HG02678 (cell line): ENCODE measurements at regions not wholly inside any gene's neighbourhood (a gene's known extent, or its start where the extent isn't known, plus 50 kb on each side); places are given as distances from the start of the nearest gene placed in this dataset.
"Not testable (repeated sequence)": the region's sequence is repeated elsewhere in the genome, so short reads cannot be mapped to it uniquely, and the experiment has no call there.

Experiments
- ATAC-seq: cut with Tn5 transposase; IDR thresholded peaks from one replicate; pipeline ENCODE4 v1.9.1; 2021; ENCODE audit warnings: mild to moderate bottlenecking, moderate library complexity; ENCODE audit not compliant: unreplicated experiment

DNA sequence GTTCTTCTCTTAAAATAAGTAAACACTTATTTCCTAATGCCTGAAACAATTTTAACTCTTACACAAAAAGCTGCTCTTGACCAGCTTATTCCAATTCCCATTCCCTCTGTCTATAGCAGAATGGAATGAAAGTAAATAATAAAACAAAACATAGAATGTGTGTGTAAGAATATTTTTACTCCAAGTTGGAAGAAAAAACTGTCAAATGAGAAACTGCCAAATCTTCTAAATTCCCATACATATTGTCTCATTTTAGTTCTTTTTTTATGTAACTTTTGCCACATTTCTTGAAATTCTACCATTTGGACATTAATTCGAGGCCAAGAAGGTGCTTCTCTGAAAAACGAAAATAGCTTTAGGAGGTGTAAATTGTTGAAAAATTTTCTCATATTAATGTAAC lies 477.1 kb downstream of the FAT4 start:
- no peak for ATAC-seq

DNA sequence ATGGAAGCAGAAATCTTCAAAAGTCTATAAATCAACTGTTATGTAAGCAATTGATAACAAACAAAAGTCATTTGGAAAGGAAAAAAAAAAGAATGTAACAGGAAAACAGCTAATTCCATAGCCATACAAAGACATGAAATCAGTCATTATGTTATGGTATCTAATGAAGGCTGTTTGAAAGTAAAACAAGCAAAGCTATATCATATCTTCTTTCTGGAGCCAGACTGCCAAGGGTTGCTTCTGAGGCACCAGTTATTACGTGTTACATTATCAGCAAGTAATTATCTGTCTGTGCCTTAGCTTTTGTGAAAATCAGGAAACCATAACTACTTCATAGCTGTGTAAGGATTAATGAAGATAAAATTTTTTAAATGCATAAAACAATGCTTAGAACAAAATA lies 480.2 kb downstream of the FAT4 start:
- no peak for ATAC-seq

DNA sequence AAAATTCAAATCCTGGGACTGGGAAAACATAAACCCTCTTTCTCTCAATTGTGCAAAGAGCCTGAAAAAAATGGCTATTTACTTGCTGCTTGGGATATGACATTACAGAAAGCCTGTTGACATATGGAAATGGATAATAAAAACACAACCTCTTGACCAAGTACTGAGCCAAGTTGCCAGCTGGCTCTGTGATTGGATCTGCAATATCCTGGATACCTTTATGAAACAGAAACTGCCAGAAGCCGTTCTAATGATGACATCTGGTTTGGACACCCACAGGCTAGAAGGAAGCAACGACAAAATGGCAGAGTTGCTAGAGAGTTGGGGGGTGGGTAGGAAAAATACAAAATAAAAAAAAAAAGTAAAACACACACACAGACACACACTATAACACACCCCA lies 481.4 kb downstream of the FAT4 start:
- no peak for ATAC-seq

DNA sequence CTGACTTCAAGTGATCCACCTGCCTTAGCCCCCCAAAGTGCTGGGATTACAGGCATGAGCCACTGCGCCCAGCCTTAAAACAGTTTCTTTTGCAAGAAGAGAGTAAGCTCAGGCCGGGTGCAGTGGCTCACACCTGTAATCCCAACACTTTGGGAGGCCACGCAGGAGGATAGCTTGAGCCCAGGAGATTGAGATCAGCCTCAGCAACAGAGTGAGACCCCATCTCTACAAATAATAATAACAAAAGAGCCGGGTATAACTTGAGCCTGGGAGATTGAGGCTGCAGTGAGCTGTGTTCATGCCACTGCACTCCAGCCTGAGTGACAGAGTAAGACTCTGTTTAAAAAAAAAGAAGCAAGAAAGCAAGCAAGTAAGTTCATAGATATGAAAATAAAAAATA lies 482.9 kb downstream of the FAT4 start:
- ATAC-seq = not testable (repeated sequence)

DNA sequence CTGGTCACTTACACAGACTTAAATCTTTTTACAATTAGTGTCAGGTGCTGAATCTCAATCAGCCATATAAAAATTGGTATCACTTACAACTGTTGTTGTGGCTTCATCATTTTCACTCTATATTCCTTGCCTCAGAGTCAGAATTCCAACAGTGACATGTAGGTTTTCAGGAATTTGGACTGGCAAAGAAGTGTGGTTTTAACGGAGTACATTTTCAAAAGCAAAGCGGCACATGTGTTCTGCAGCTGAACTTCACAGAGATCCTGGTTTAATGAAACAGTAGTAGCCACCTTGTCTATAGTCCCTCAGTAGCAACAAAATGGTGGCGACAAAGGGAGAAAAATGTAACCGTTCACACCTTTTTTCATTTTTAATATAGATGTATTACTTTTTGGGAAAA lies 486.6 kb downstream of the FAT4 start:
- no peak for ATAC-seq

DNA sequence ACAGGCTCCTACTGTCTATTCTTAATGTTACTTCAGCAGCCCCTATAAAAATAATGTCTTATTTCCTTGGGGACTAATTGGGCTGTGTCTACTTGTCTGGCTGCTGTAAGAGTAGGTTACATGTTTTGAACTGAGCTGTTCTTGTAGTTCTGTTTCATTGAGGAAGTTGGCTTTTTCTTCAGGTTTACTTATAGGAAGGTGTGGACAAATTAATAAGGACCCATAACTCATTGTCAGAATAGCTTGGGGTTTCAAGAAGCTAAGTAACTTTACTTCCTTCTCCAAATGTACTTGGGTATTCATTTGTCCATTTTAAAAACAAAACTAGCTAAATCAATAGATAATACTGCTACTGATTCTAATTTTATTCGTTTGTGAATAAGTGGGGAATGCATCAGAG lies 487.2 kb downstream of the FAT4 start:
- no peak for ATAC-seq

DNA sequence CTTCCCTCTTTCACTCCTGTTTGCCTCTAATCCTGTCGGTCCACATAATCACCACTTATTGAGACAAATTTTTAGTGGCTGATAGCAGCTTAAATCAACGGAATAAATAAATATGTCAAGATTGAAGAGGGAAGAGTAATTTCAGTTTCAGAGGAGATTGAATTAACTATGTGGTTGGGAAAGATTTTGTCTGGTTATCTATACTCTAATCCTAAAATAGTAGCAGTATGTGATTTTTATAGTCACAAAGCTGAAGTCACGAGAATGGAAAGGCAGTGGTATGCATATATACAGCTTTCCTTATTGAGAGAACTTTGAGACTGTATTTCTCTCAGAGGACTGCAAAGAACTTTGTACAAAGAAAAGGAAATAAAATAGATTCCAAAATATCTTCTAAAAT lies 493.3 kb downstream of the FAT4 start:
- ATAC-seq = no peak

DNA sequence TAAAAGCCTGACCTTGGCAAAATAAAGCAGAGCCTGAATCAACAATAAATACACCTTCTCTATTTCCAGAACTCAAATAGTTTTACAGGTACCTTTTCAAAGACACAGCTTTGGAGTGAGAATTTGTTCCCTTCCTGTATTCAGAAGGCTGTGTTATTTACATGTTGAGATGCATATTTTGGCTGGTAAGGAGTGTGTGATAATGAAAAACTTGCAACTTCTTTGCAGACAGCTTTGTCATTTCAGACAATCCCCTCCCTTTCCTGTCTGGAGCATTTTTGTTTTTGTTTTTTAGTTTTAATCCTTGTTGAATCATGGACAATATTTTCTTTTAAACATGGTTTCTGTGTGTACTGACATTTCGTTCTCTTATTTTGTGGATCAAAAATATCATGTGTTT lies 493.8 kb downstream of the FAT4 start:
- ATAC-seq = no peak

DNA sequence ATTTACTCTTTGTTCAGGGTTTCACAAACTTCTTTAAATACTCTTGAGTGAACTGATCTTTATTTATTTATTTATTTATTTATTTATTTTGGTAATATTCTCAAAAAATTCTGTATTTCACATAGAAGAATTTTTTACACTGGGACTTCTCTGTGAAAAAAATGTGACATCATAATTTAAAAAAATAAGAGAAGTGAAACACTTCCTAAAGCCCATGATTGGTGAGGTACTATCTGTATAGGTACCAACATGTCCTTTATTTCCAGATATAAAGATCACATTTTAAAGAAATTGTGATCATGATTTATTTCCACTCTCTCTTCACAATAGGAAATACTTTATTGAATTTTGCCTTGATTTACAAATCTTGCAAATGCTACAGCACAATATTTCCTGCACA lies 497.1 kb downstream of the FAT4 start:
- ATAC-seq = no peak

DNA sequence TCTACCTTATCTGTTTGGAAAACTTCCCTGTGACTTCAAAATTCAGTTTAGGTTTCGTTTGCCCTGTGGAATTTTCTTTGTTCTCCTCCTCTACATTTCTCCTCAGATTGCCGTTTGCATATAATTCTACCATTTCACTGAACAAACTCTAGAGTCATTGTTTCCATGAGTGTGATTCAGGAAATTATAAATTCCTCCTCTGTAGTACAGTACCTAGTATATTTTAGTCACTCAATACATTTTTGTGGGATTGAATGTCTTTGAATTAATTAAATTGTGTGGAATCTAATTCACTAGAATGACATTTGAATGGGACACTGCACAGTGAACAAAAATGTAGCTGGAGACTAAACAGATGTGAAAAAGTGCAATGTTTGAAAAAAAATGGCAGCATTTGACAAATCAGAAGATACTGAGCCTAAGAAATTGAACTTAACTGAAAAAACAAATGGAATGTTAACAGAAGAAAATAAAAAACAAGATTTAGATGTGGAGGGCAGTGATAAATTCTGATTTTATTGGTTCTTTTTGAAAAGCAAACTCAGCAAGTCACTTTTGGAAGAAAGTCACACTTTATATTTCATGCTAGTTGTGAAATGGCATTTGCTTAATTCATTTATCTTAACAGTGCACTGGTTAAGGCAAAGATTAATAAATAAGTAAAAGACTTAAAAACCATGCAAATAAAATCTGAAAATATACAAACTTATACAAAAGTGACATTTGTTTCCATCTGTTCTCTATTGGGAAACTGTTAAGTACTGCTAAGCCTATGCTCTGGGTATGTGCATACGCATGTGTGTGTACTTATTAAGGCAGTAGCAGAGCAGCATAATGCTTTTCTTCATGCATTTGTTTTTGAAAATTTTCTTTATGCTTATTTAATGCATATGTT lies 512.3 kb downstream of the FAT4 start:
- ATAC-seq = no peak

DNA sequence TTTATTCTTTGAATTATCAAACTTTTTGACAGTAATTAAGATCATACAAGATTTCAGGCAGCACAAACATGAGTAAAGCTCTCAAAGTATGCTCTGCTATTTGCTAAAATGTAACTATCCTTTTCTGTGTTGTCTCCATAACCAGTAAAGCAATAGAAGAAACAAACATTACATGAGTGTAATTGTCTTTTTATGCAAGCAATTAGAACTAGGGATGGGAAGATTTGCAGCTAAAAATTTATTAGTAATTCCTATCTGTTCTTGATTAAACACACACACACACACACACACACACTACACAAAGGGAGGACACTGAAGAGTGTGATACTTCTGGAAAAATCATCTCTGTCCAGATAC lies 512.9 kb downstream of the FAT4 start:
- ATAC-seq = no peak

DNA sequence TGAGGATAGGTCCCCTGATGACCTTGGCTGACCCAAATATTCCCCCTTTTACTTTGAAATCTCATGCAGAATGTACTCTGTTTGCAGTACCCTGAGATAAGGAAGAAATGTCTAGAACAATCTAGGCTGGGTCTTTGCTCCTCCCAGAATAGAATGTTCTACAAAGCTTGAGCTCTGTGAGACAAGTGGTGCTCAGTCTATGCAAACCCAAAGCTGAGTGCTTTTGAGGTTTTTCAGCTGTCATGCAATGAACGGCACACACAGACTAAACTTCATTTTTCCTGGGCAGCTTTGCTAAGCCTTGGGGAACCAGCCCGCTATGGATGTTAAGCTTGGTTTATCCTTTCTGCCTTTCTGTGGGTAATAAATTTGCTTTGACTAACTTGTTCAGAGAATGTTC lies 513.6 kb downstream of the FAT4 start:
- ATAC-seq = no peak

DNA sequence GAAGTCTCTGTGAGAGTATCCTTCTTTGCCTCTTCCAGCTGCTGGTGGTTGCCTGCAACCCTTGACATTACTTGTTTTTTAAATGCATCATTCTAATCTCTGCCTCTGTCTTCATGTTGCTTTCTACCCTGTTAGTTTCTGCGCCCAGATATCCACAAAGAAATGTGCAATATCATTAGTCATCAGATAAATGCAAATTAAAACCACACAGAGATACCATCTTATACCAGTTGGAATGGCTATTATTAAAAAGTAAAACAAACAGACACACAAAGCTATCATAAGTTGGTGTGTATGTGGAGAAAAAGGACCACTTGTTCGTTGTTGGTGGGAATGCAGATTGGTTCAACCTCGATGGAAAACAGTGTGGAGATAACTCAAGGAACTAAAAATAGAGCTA lies 517.4 kb downstream of the FAT4 start:
- no peak for ATAC-seq

DNA sequence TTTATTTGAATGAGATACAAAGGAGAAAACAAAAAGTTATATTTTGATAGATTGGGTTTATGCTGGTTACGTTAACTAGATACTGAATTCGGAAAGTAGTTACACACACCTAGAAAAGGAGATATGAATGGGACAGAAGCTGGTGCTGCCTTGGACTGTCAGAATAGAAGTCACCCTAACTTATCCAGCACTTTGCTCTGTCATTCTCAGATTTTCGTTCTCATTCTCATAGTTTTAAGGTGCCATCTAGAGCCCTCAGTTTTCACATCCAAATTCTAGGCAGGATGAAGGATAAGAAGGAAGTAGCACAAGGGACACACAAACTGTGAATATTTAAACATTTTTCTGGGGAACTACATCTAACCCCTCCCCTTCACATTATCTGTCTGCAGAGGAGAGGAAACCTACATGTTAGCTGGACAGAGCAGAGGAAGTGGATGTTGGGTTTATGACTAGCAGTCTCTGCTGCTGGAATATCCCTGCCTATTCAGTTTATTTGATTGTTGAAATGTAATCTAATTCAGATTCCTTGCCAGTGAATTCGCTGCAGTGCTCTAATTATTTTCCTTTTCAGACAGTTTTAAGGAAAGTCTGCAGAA lies 521.9 kb downstream of the FAT4 start:
- ATAC-seq = no peak

DNA sequence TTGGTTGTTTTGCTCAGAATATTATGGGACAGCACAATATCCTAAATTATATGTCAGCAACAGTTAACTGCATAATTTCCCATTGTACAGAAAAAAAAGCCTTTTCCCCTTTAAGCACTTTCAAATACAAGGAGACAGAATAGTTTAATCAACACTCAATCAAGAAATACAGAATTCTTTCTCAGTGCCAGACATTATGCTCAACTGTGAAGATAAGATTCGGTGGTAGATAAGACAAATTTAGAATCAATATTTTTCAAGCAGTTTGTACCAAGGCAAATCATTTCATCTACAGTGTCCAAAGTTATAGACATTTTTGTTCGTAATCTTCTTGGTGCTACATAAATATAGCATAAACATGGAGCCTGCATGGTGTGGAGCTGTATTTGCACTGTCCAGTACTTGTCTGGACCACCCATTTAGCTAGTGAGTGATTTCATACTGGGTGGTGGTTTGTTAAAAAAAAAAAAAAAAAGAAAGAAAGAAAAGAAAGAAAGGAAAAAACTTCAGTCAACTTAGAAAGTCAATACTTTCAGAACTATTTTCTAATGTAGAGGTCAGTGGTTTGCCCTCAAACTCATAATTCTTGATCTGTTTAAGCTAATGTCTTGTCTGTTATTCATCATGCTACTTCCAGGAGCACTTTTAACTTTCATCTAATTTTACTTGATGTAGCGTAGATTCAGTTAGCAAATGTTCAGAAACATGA lies 522.9 kb downstream of the FAT4 start:
- ATAC-seq = no peak

DNA sequence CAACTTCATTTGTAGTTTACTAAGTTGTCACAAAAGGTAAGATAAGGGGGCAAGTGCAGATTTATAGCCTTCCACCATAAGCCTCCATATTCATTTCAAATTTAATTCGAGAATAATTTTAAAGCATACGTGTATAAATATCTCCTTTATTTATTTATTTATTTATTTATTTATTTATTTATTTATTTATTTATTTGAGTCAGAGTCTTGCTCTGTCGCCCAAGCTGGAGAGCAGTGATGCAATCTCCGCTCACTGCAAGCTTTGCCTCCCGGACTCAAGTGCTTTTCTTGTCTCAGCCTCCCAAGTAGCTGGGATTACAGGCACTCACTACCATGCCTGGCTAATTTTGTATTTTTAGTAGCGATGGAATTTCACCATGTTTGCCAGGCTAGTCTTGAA lies 523.4 kb downstream of the FAT4 start:
- ATAC-seq = no peak

DNA sequence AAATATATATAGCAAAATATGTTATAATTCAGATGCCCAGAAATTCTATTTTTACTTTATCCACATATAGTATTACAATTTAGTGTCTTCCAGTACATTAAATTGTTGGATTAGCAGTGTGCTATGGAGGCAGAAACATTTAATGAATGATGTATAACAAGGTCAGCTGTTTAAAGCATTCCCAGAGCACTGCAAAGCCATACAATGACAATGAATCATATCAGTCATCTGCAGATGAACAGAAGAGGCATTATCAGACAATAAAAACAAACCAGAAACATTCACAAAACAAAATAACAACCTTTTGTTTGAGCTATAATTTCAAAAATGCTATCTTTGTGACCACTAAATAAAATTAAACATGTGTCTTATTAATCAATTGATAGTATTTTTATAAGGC lies 524.2 kb downstream of the FAT4 start:
- no peak for ATAC-seq

DNA sequence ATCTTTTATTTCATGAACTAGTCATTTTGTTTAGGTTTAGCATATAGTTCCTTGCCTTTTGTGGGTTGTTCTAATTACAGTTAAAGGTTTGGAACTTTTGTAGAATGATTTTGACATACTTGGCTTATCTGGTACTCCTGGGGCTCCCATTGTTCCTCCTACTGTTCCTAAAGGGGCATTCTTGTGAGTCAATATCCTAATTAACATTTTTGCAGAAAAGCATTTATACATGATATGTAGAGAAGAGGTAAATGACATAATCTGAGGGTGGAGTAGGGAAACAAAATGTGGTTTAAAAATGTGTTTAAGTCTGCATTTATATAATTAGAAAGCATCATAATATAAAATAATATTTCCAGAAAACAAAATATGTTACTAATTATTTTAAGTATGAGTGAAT lies 529.2 kb downstream of the FAT4 start:
- ATAC-seq = no peak

DNA sequence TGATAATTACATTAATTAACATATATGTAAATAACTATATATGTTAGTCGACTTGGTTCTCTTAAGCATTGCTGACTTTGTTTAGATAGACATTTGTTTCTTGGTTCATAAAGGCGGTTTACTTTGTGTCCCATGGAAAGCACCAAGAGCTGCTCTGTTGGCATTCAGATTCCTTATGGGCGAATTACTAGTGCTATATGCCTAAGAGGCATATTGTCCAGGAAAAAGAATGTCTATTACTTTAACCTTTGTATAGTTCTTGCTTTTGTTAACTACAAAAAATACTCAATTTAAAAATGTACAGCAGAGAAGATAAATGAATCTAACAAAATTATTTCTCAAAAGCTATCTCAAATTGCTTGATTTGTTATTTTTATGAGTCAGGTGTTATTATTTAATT lies 532.8 kb downstream of the FAT4 start:
- ATAC-seq = no peak

DNA sequence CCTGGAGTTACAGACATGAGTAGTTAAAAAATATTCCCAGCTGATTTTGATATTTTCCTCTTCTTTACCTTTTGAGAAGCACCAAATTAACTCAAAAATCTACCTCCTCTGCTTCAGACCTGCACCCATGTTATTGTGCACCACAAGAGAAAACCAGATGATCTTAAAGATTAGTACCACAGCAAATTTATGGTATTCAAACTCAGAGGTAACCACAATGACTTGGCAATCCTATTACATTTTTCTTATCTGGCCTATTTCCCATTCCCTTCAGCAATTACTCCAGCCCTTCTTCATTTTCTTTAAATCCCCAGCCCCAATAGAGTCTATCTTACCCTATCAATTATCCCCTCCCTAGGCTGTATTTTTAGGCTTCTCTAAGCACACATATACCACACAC lies 535.1 kb downstream of the FAT4 start:
- no peak for ATAC-seq

DNA sequence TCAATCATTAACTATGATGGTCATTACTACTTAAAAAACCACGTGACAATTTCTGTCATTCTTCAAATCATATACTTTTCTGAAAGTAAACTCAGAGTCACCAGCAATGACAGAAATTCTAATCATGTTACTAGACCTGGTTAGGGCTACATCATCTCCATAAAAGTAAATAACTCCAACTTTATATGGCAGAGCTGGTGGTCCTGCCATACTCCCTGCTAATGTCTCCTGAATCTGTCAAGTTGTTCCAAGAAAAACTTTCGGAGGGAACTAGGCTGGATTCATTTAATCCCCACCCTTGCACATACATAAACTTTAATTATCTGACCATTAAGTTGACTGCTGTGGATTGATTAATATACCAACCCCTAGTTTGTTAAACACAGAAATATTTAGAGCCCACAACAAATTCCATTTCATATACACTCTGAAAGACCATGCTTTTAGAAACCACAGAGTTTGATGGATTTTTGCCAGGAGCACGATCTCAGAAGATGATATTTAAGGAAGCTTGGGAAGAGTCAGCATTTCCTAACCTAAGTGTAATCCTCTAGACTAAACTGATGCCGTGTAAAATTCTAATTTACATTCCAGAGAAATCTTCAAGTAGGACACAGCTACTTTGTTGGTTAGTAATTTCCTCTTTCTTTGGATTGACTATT lies 577.0 kb downstream of the FAT4 start:
- ATAC-seq = no peak

DNA sequence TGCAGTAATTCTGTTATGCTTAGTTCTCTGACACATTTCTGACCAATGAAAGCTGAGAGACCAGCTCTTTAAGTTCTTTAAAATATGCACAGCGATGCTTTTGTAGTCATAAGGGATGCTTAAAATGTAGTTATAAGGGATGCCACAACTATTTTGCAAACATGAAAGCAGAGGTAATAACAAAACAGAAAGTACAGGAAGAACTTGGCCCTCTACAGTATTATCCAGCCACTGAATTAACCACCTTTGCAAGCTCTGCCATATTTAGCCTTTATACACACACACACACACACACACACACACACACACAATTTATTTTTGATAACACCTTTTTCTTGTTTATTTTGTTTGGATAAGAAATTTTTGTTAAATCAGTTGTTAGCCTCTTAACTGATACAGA lies 590.0 kb downstream of the FAT4 start:
- ATAC-seq = no peak
